Sigmoid colon (tissue), 3 donors: ENCODE measurements at regions not wholly inside any gene's neighbourhood (a gene's known extent, or its start where the extent isn't known, plus 50 kb on each side); places are given as distances from the start of the nearest gene placed in this dataset.

Experiments
- CTCF ChIP-seq, 4 experiments: fragments of 450-650 bp in 3 of 4; fragments of 200-600 bp in 1 of 4; IDR thresholded peaks; one replicate each; pipeline ENCODE4 v1.5.1; 2016 to 2019; ENCODE audit warnings: antibody characterized with exemption in 4 of 4, mild to moderate bottlenecking in 3 of 4, moderate library complexity in 2 of 4
- POLR2A ChIP-seq, 2 donors: fragments of 450-650 bp; IDR thresholded peaks; one replicate each; pipeline ENCODE4 v1.6.1; 2016; ENCODE audit warnings: antibody characterized with exemption in 2 of 2, mild to moderate bottlenecking in 2 of 2, moderate library complexity in 2 of 2

- no peak for TF ChIP-seq CTCF (IDR thresholded peaks at IDR 0.05)
- TF ChIP-seq POLR2A (IDR thresholded peaks at IDR 0.05): no peak
These were observed 903.1 kb downstream of the NSUN3 start for GRCh38 chr3:94965867-94966475.
